ENCODE measurements at regions not wholly inside any gene's neighbourhood (a gene's known extent, or its start where the extent isn't known, plus 50 kb on each side); places are given as distances from the start of the nearest gene placed in this dataset.

- intact Hi-C loops (cut with DNase I; ENCODE audit: low total_unique reads): no loop called here
- no peak for DNase-seq
Measured at GRCh38 chr6:93021235-93021915, 398.0 kb downstream of the EPHA7 start.

GRCh38 chr6:93017626-93018025 is 401.7 kb downstream of the EPHA7 start:
- Histone ChIP-seq H3K36me3 (no peaks in the 10 kb centered on the region), H3K4me3 (no peak overlapping the region), H3K9me3 (no peaks in the 10 kb centered on the region), H3K27me3 (no peaks in the 10 kb centered on the region), H3K27ac (no peak overlapping the region), H3K4me1 (no peaks in the 10 kb centered on the region)
- DNase-seq: no peak
- intact Hi-C loops (cut with DNase I; ENCODE audit: low total_unique reads): no loop called here
- TF ChIP-seq CTCF (IDR thresholded peaks at IDR 0.05): no peak

More at GRCh38 chr6:93021235-93021915, 398.0 kb downstream of the EPHA7 start:
- no peaks in the 10 kb centered on the region for H3K9me3 ChIP-seq
- no peaks in the 10 kb centered on the region for H3K4me1 ChIP-seq
- TF ChIP-seq CTCF (IDR thresholded peaks at IDR 0.05): no peak
- H3K27me3 ChIP-seq: no peaks in the 10 kb centered on the region
- no peak overlapping the region for H3K27ac ChIP-seq
- no peaks in the 10 kb centered on the region for H3K36me3 ChIP-seq
- no peak overlapping the region for H3K4me3 ChIP-seq

- no peaks in the 10 kb centered on the region for H3K27me3 ChIP-seq
- intact Hi-C loops (cut with DNase I; ENCODE audit: low total_unique reads): no loop called here
- no peaks in the 10 kb centered on the region for H3K36me3 ChIP-seq
- no peak overlapping the region for H3K4me3 ChIP-seq
- TF ChIP-seq CTCF (IDR thresholded peaks at IDR 0.05): no peak
- DNase-seq: no peak
- no peaks in the 10 kb centered on the region for H3K4me1 ChIP-seq
- H3K9me3 ChIP-seq: no peaks in the 10 kb centered on the region
- H3K27ac ChIP-seq: no peak overlapping the region
Measured at GRCh38 chr6:93017213-93017612, 402.1 kb downstream of the EPHA7 start.

GRCh38 chr6:93013054-93013453 is 406.3 kb downstream of the EPHA7 start:
- intact Hi-C loops (cut with DNase I; ENCODE audit: low total_unique reads): no loop called here
- no peaks in the 10 kb centered on the region for H3K27me3 ChIP-seq
- TF ChIP-seq CTCF (IDR thresholded peaks at IDR 0.05): no peak
- H3K36me3 ChIP-seq: no peaks in the 10 kb centered on the region
- no peak overlapping the region for H3K4me3 ChIP-seq
- no peak for DNase-seq
- H3K27ac ChIP-seq: no peak overlapping the region
- H3K9me3 ChIP-seq: no peaks in the 10 kb centered on the region
- H3K4me1 ChIP-seq: no peaks in the 10 kb centered on the region

GRCh38 chr6:93008375-93008774 is 411.0 kb downstream of the EPHA7 start:
- no peak for TF ChIP-seq CTCF (IDR thresholded peaks at IDR 0.05)
- no peak for DNase-seq
- no peaks in the 10 kb centered on the region for H3K9me3 ChIP-seq
- no peaks in the 10 kb centered on the region for H3K4me1 ChIP-seq
- H3K27ac ChIP-seq: no peak overlapping the region
- no peaks in the 10 kb centered on the region for H3K36me3 ChIP-seq
- intact Hi-C loops (cut with DNase I; ENCODE audit: low total_unique reads): no loop called here
- no peaks in the 10 kb centered on the region for H3K27me3 ChIP-seq
- H3K4me3 ChIP-seq: no peak overlapping the region

DNA sequence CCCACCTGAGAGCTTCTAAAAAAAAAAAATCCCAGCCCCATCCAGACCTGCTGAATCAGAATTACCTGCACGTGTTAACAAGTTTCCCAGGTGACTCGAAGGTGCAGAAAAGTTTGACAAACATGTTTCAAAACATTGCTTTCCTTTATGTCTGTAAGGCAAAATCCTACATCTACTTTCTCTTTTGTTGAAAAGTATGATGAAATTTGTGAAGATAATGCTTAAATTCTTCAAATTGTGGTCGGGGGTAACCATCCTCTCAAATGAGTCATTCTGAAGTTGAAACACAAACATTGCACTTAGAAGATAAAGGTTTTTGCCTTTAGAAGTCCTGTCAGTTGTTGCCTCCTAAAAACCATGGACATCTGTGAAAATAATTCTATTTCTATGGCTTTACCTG is 429.7 kb downstream of the EPHA7 start:
- H3K4me1 ChIP-seq: no peaks in the 10 kb centered on the region
- no peak overlapping the region for H3K27ac ChIP-seq
- no peak overlapping the region for H3K4me3 ChIP-seq
- TF ChIP-seq CTCF (IDR thresholded peaks at IDR 0.05): no peak
- H3K27me3 ChIP-seq: no peaks in the 10 kb centered on the region
- H3K36me3 ChIP-seq: no peaks in the 10 kb centered on the region
- intact Hi-C loops (cut with DNase I; ENCODE audit: low total_unique reads): no loop called here
- H3K9me3 ChIP-seq: no peaks in the 10 kb centered on the region
- no peak for DNase-seq
